PC-3 (cell line): ENCODE measurements at regions not wholly inside any gene's neighbourhood (a gene's known extent, or its start where the extent isn't known, plus 50 kb on each side); places are given as distances from the start of the nearest gene placed in this dataset.

Experiments used
- ATAC-seq: fragments of 200-7000 bp; cut with Tn5 transposase; 2 replicates; pipeline ENCODE4 v1.9.1; 2020; ENCODE audit warnings: mild to moderate bottlenecking, moderate library complexity
- BruUV-seq: library from RNA; stranded (reverse); fragments of 400-500 nt; replicated peaks from 2 replicates; lab custom pipeline; 2021; lab: Mats Ljungman, UMichigan
- CTCF ChIA-PET: fragments of 300-600 bp; sonication (Branson Sonifier 250); formaldehyde crosslinking; loops from one replicate; lab custom pipeline; 2022; ENCODE audit warnings: antibody characterized with exemption; lab: Charles Lee
- POLR2A ChIA-PET: fragments of 300-600 bp; sonication (Branson Sonifier 250); formaldehyde crosslinking; loops from one replicate; lab custom pipeline; 2022; ENCODE audit warnings: antibody characterized with exemption; ENCODE audit not compliant: unreplicated experiment; lab: Charles Lee
- DNase-seq: peaks from one replicate; pipeline ENCODE4 v3.0.0-alpha.2; 2015
- H2AFZ ChIP-seq: fragments of 300-600 bp; sonication (generic); 2 replicates; pipeline ENCODE4 v1.6.0; 2016; ENCODE audit warnings: antibody characterized with exemption, low read length
- H3F3A ChIP-seq: fragments of 300-600 bp; sonication (generic); one replicate; pipeline ENCODE4 v1.6.0; 2017; ENCODE audit warnings: antibody characterized with exemption, low read length, control low read depth, mild to moderate bottlenecking; ENCODE audit not compliant: unreplicated experiment
- H3K27ac ChIP-seq: fragments of 300-600 bp; sonication (generic); 2 replicates; pipeline ENCODE4 v1.5.1; 2016; ENCODE audit warnings: mild to moderate bottlenecking, low read length
- H3K27me3 ChIP-seq: fragments of 300-600 bp; sonication (generic); 2 replicates; pipeline ENCODE4 v1.6.1; 2016; ENCODE audit warnings: low read length, mixed read lengths
- H3K36me3 ChIP-seq: fragments of 300-600 bp; sonication (generic); 2 replicates; pipeline ENCODE4 v1.6.1; 2016; ENCODE audit warnings: low read depth, mixed run types, low read length, mixed read lengths
- H3K4me1 ChIP-seq: fragments of 300-600 bp; sonication (generic); 2 replicates; pipeline ENCODE4 v1.5.1; 2016; ENCODE audit warnings: low read length; ENCODE audit not compliant: insufficient read depth
- H3K4me2 ChIP-seq: fragments of 300-600 bp; sonication (generic); 2 replicates; pipeline ENCODE4 v1.6.0; 2016; ENCODE audit warnings: low read length
- H3K4me3 ChIP-seq: fragments of 300-600 bp; sonication (generic); 2 replicates; pipeline ENCODE4 v1.5.1; 2016; ENCODE audit warnings: mild to moderate bottlenecking, low read length, mixed read lengths
- H3K79me2 ChIP-seq: fragments of 300-600 bp; sonication (generic); 2 replicates; pipeline ENCODE4 v1.6.1; 2017; ENCODE audit warnings: low read length, mixed read lengths
- H3K9ac ChIP-seq: fragments of 300-600 bp; sonication (generic); 2 replicates; pipeline ENCODE4 v1.6.0; 2016; ENCODE audit warnings: mild to moderate bottlenecking, low read length
- H3K9me2 ChIP-seq: fragments of 300-600 bp; sonication (generic); replicated peaks from 2 replicates; pipeline ENCODE4 v1.6.1; 2016; ENCODE audit warnings: mixed run types, low read length, mixed read lengths
- H3K9me3 ChIP-seq: fragments of 300-600 bp; sonication (generic); 2 replicates; pipeline ENCODE4 v1.6.1; 2016; ENCODE audit warnings: low read length, mixed read lengths
- H4K20me1 ChIP-seq: fragments of 300-600 bp; sonication (generic); 2 replicates; pipeline ENCODE4 v1.6.1; 2016; ENCODE audit warnings: low read length, mixed read lengths
- CTCF ChIP-seq: fragments of 300-600 bp; sonication (generic); conservative IDR thresholded peaks from 2 replicates; pipeline ENCODE4 v1.5.1; 2017; ENCODE audit warnings: antibody characterized with exemption, low read depth, mild to moderate bottlenecking, low read length
- EZH2 ChIP-seq: fragments of 300-600 bp; sonication (generic); IDR thresholded peaks from one replicate; pipeline ENCODE4 v1.6.1; 2017; ENCODE audit warnings: antibody characterized with exemption, mild to moderate bottlenecking, low read length; ENCODE audit not compliant: unreplicated experiment
- EZH2phosphoT487 ChIP-seq: fragments of 300-600 bp; sonication (generic); IDR thresholded peaks from 2 replicates; pipeline ENCODE4 v1.6.1; 2018; ENCODE audit warnings: mild to moderate bottlenecking, antibody characterized with exemption, low read length, borderline replicate concordance
- intact Hi-C: fragments of 100-400 bp; cut with micrococcal nuclease; formaldehyde crosslinking; loops from 2 replicates; pipeline ENCODE4 v1.9.0; 2023

GRCh38 chr12:103172447-103173112 is 215.1 kb downstream of the ASCL1 start:
- CTCF ChIA-PET: no interaction called here
- H3K4me1 ChIP-seq: no peaks in the 10 kb centered on the region
- H3K9me3 ChIP-seq: no peaks in the 10 kb centered on the region
- intact Hi-C loops: no loop called here
- H3F3A ChIP-seq: no peaks in the 10 kb centered on the region
- no peak for DNase-seq
- H3K4me2 ChIP-seq: no peak overlapping the region
- no peak overlapping the region for H3K4me3 ChIP-seq
- H3K79me2 ChIP-seq: no peaks in the 10 kb centered on the region
- no peak overlapping the region for H3K9ac ChIP-seq
- H3K9me2 ChIP-seq: no peaks in the 10 kb centered on the region
- H3K27me3 ChIP-seq: no peaks in the 10 kb centered on the region
- no peaks in the 10 kb centered on the region for H4K20me1 ChIP-seq
- no peak overlapping the region for H3K27ac ChIP-seq
- BruUV-seq: no TSS peak
- no peak for ATAC-seq
- H3K36me3 ChIP-seq: no peaks in the 10 kb centered on the region
- TF ChIP-seq EZH2phosphoT487 (no peak), CTCF (no peak), EZH2 (no peak)
- H2AFZ ChIP-seq: no peak overlapping the region
- POLR2A ChIA-PET: no interaction called here

GRCh38 chr12:103175625-103176024 is 218.2 kb downstream of the ASCL1 start:
- BruUV-seq: no TSS peak
- Histone ChIP-seq H3K4me1 (no peaks in the 10 kb centered on the region), H3K9me3 (no peaks in the 10 kb centered on the region), H3K27ac (no peak overlapping the region), H3K79me2 (no peaks in the 10 kb centered on the region), H4K20me1 (no peaks in the 10 kb centered on the region), H3K27me3 (0 out of 2 replicates have a peak, but pooled peaks cover 3% of the 10 kb centered on the region), H2AFZ (no peak overlapping the region), H3F3A (no peaks in the 10 kb centered on the region), H3K36me3 (no peaks in the 10 kb centered on the region), H3K9ac (no peak overlapping the region), H3K4me2 (no peak overlapping the region), H3K4me3 (no peak overlapping the region), H3K9me2 (no peaks in the 10 kb centered on the region)
- TF ChIP-seq EZH2phosphoT487 (no peak), EZH2 (no peak)
- intact Hi-C loops: no loop called here
- DNase-seq (no peak), ATAC-seq (no peak)
- ChIA-PET POLR2A (no interaction called here), CTCF (no interaction called here)

GRCh38 chr12:103177639-103178255 is 220.3 kb downstream of the ASCL1 start:
- TF ChIP-seq EZH2phosphoT487 (no peak), CTCF (no peak), EZH2 (no peak)
- Histone ChIP-seq H3K9me2 (no peaks in the 10 kb centered on the region), H3K36me3 (no peaks in the 10 kb centered on the region), H2AFZ (no peak overlapping the region), H3K9me3 (no peaks in the 10 kb centered on the region), H3K9ac (no peak overlapping the region), H3F3A (no peaks in the 10 kb centered on the region), H3K4me1 (no peaks in the 10 kb centered on the region), H3K27me3 (0 out of 2 replicates have a peak, but pooled peaks cover 3% of the 10 kb centered on the region), H3K79me2 (no peaks in the 10 kb centered on the region), H3K27ac (no peak overlapping the region), H3K4me2 (no peak overlapping the region), H3K4me3 (no peak overlapping the region), H4K20me1 (no peaks in the 10 kb centered on the region)
- ChIA-PET POLR2A (no interaction called here), CTCF (no interaction called here)
- ATAC-seq (no peak), DNase-seq (no peak)
- no TSS peak for BruUV-seq
- intact Hi-C loops: no loop called here
